ENCODE measurements at regions not wholly inside any gene's neighbourhood (a gene's known extent, or its start where the extent isn't known, plus 50 kb on each side); places are given as distances from the start of the nearest gene placed in this dataset.

DNA sequence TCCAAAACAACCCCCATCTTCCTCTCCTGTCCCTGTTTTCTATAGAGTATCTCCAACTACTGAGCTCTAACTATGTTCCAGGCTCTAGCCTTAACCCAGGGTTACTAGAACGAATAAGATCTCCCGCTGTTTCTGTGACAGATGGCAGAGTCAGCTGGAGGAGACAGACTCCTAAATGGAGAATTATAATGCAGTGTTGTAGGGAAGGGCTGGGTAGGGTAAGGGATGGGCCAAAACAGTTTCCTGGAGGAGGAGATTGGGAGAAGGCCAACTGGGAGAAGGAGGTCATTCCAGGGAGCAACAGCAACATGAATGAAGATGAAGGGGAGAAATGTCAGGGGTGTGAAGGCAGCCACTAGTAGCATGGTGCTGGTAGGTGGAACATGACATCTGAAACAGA is 73.4 kb upstream of the ANO4 start:
- H3K9me3 ChIP-seq (ENCODE audit: low read length): no peaks in the 10 kb centered on the region
- TF ChIP-seq EZH2phosphoT487 (IDR thresholded peaks at IDR 0.05; ENCODE audit: borderline replicate concordance, low read depth, low read length): no peak
- TF ChIP-seq, protein P1, sequence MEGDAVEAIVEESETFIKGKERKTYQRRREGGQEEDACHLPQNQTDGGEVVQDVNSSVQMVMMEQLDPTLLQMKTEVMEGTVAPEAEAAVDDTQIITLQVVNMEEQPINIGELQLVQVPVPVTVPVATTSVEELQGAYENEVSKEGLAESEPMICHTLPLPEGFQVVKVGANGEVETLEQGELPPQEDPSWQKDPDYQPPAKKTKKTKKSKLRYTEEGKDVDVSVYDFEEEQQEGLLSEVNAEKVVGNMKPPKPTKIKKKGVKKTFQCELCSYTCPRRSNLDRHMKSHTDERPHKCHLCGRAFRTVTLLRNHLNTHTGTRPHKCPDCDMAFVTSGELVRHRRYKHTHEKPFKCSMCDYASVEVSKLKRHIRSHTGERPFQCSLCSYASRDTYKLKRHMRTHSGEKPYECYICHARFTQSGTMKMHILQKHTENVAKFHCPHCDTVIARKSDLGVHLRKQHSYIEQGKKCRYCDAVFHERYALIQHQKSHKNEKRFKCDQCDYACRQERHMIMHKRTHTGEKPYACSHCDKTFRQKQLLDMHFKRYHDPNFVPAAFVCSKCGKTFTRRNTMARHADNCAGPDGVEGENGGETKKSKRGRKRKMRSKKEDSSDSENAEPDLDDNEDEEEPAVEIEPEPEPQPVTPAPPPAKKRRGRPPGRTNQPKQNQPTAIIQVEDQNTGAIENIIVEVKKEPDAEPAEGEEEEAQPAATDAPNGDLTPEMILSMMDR (conservative IDR thresholded peaks at IDR 0.05; ENCODE audit: low read length): no peak
- no peak for DNase-seq (ENCODE audit: low spot score)
- no peak overlapping the region for H3K4me2 ChIP-seq (ENCODE audit: low read length)
- no peaks in the 10 kb centered on the region for H3K4me1 ChIP-seq (ENCODE audit: insufficient read depth, low read length, poor library complexity, severe bottlenecking)
- no peaks in the 10 kb centered on the region for H3K9me2 ChIP-seq (ENCODE audit: insufficient read depth, low read length)
- POLR2A ChIA-PET: no interaction called here
- no peaks in the 10 kb centered on the region for H4K20me1 ChIP-seq (ENCODE audit: insufficient read depth, low read length)
- CTCF ChIA-PET (ENCODE audit: unreplicated experiment): no interaction called here
- intact Hi-C loops (cut with micrococcal nuclease; ENCODE audit: unreplicated experiment): no loop called here
- no peak overlapping the region for H3K4me3 ChIP-seq (ENCODE audit: low read depth, low read length, poor library complexity, severe bottlenecking)
- H3K27ac ChIP-seq (ENCODE audit: low read depth, low read length, poor library complexity, severe bottlenecking): no peak overlapping the region
- H3K36me3 ChIP-seq (ENCODE audit: insufficient read depth, low read length): no peaks in the 10 kb centered on the region
- no TSS peak for BruUV-seq (replicated peaks)
- no peaks in the 10 kb centered on the region for H3K79me2 ChIP-seq (ENCODE audit: insufficient read depth, low read depth, low read length)
- H2AFZ ChIP-seq (ENCODE audit: low read length): no peak overlapping the region

DNA sequence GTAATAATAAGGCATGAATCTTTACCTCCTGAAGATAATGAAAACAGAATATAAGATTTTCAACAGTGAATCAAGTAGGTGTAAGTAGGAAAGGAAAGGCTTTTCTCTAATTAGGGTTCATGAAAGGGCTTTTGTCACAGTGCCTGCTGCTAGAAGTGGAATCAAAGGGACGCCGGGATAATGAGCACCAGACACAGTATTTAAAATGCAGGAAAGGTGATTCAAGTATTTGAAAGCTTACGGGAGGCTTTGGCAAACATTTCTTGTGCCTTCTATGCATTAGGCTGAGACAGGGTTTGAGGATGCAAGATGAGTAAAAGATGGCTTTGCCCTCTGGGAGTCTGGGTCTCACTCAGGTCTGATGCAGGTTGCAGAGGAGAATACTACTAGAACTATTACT is 70.5 kb upstream of the ANO4 start:
- H3K4me1 ChIP-seq (ENCODE audit: insufficient read depth, low read length, poor library complexity, severe bottlenecking): no peaks in the 10 kb centered on the region
- no peaks in the 10 kb centered on the region for H3K79me2 ChIP-seq (ENCODE audit: insufficient read depth, low read depth, low read length)
- H3K27ac ChIP-seq (ENCODE audit: low read depth, low read length, poor library complexity, severe bottlenecking): no peak overlapping the region
- H3K4me2 ChIP-seq (ENCODE audit: low read length): no peak overlapping the region
- BruUV-seq (replicated peaks): no TSS peak
- H2AFZ ChIP-seq (ENCODE audit: low read length): no peak overlapping the region
- H3K9me2 ChIP-seq (ENCODE audit: insufficient read depth, low read length): no peaks in the 10 kb centered on the region
- TF ChIP-seq, protein P1 (conservative IDR thresholded peaks at IDR 0.05; ENCODE audit: low read length): no peak
- no peak for TF ChIP-seq EZH2phosphoT487 (IDR thresholded peaks at IDR 0.05; ENCODE audit: borderline replicate concordance, low read depth, low read length)
- no peaks in the 10 kb centered on the region for H3K9me3 ChIP-seq (ENCODE audit: low read length)
- ChIA-PET CTCF (ENCODE audit: unreplicated experiment) (no interaction called here), POLR2A (no interaction called here)
- no peaks in the 10 kb centered on the region for H3K36me3 ChIP-seq (ENCODE audit: insufficient read depth, low read length)
- no peak for DNase-seq (ENCODE audit: low spot score)
- no peak overlapping the region for H3K4me3 ChIP-seq (ENCODE audit: low read depth, low read length, poor library complexity, severe bottlenecking)
- intact Hi-C loops (cut with micrococcal nuclease; ENCODE audit: unreplicated experiment): no loop called here
- no peaks in the 10 kb centered on the region for H4K20me1 ChIP-seq (ENCODE audit: insufficient read depth, low read length)

DNA sequence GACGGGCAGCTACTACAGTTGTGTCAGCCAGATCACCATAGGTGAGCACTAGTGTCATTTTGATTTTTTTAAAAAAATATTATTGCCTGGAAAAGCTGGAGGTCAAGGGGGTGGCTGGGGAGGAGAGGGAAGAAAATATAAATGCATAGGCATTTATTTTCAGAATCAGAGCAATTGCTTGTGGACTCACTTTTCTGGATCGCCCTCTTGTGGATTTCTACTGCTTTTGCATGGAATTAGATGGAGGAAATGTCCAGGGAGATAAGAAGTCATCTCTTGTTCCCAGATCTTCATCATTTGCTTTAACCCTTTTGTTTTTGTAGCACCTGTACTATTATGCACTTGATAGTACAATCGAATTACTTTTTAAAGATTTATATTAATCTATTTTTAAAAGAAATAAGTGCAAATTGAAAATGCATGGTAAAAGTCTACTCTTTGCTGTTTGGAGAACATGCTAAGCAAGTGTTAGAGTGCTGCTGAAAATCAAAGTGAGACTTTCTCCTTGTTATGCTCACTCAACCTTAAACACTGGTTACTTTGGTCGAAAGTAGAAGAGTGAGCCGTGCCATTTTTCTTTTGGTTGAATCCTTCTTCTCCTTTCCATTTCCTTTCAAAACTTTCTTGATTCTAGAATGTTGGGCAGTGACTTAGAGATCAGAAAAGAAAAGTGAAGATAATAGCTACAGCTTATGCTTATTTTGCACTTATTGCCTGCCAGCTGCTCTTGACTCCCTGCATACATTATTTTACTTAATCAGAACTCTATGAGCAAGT is 60.6 kb upstream of the ANO4 start:
- H2AFZ ChIP-seq (ENCODE audit: low read length): no peak overlapping the region
- intact Hi-C loops (cut with micrococcal nuclease; ENCODE audit: unreplicated experiment): no loop called here
- H3K9me2 ChIP-seq (ENCODE audit: insufficient read depth, low read length): no peaks in the 10 kb centered on the region
- DNase-seq (ENCODE audit: low spot score): no peak
- no peaks in the 10 kb centered on the region for H3K36me3 ChIP-seq (ENCODE audit: insufficient read depth, low read length)
- no peaks in the 10 kb centered on the region for H4K20me1 ChIP-seq (ENCODE audit: insufficient read depth, low read length)
- no peaks in the 10 kb centered on the region for H3K4me1 ChIP-seq (ENCODE audit: insufficient read depth, low read length, poor library complexity, severe bottlenecking)
- no peaks in the 10 kb centered on the region for H3K9me3 ChIP-seq (ENCODE audit: low read length)
- TF ChIP-seq EZH2phosphoT487 (IDR thresholded peaks at IDR 0.05; ENCODE audit: borderline replicate concordance, low read depth, low read length): no peak
- TF ChIP-seq, protein P1 (conservative IDR thresholded peaks at IDR 0.05; ENCODE audit: low read length): no peak
- ChIA-PET POLR2A (interaction anchor here (1.1 kb wide), 1 partner anchor 29 kb away, joined by 3 read pairs; no protein-coding TSS in a partner anchor), CTCF (ENCODE audit: unreplicated experiment) (no interaction called here)
- no TSS peak for BruUV-seq (replicated peaks)
- H3K79me2 ChIP-seq (ENCODE audit: insufficient read depth, low read depth, low read length): no peaks in the 10 kb centered on the region
- H3K4me3 ChIP-seq (ENCODE audit: low read depth, low read length, poor library complexity, severe bottlenecking): no peak overlapping the region
- no peak overlapping the region for H3K27ac ChIP-seq (ENCODE audit: low read depth, low read length, poor library complexity, severe bottlenecking)
- H3K4me2 ChIP-seq (ENCODE audit: low read length): no peak overlapping the region

Measured in OCI-LY7 (cell line).